CD4-positive, alpha-beta T cell treated with Interferon gamma for 1 hour (primary cell): ENCODE measurements at regions not wholly inside any gene's neighbourhood (a gene's known extent, or its start where the extent isn't known, plus 50 kb on each side); places are given as distances from the start of the nearest gene placed in this dataset.
"Not testable (repeated sequence)": the region's sequence is repeated elsewhere in the genome, so short reads cannot be mapped to it uniquely, and the experiment has no call there.

Source experiments
- DNase-seq: peaks from one replicate; pipeline ENCODE4 v3.0.0-alpha.2; 2020

GRCh38 chr5:96319981-96320739 is 112.9 kb downstream of the PCSK1 start:
- DNase-seq, result not testable (repeated sequence)

- DNase-seq, result no peak
Measured at GRCh38 chr5:96318569-96319110, 114.4 kb downstream of the PCSK1 start.

GRCh38 chr5:96317945-96318344 is 115.1 kb downstream of the PCSK1 start:
- no peak for DNase-seq

GRCh38 chr5:96316487-96316886 is 116.6 kb downstream of the PCSK1 start:
- no peak for DNase-seq

GRCh38 chr5:96316017-96316416 is 117.0 kb downstream of the PCSK1 start:
- DNase-seq, result no peak

- DNase-seq, result no peak
Measured at GRCh38 chr5:96315431-96315830, 117.6 kb downstream of the PCSK1 start.

- no peak for DNase-seq
Measured at GRCh38 chr5:96312383-96312782, 120.7 kb downstream of the PCSK1 start.

- not testable (repeated sequence) for DNase-seq
Measured at GRCh38 chr5:96307047-96307446, 126.0 kb downstream of the PCSK1 start.

GRCh38 chr5:96302174-96302738 is 130.8 kb downstream of the PCSK1 start:
- no peak for DNase-seq

- DNase-seq, result no peak
Measured at GRCh38 chr5:96300976-96301375, 132.1 kb downstream of the PCSK1 start.

GRCh38 chr5:96297867-96298266 is 135.2 kb downstream of the PCSK1 start:
- DNase-seq, result no peak

GRCh38 chr5:96297290-96297689 is 135.8 kb downstream of the PCSK1 start:
- no peak for DNase-seq

GRCh38 chr5:96294884-96295202 is 138.2 kb downstream of the PCSK1 start:
- no peak for DNase-seq

- no peak for DNase-seq
Measured at GRCh38 chr5:96293966-96294883, 138.8 kb downstream of the PCSK1 start.

GRCh38 chr5:96292582-96293247 is 140.3 kb downstream of the PCSK1 start:
- DNase-seq, result no peak

GRCh38 chr5:96289287-96289686 is 143.8 kb downstream of the PCSK1 start:
- not testable (repeated sequence) for DNase-seq

GRCh38 chr5:96288845-96289185 is 144.2 kb downstream of the PCSK1 start:
- DNase-seq, result no peak

GRCh38 chr5:96288166-96288844 is 144.7 kb downstream of the PCSK1 start:
- no peak for DNase-seq

- no peak for DNase-seq
Measured at GRCh38 chr5:96287136-96287535, 145.9 kb downstream of the PCSK1 start.

- DNase-seq, result no peak
Measured at GRCh38 chr5:96285823-96286222, 147.2 kb downstream of the PCSK1 start.

- DNase-seq, result no peak
Measured at GRCh38 chr5:96284727-96285389, 148.2 kb downstream of the PCSK1 start.

GRCh38 chr5:96283589-96283988 is 149.5 kb downstream of the PCSK1 start:
- DNase-seq, result no peak
